H1 (cell line): ENCODE measurements at regions not wholly inside any gene's neighbourhood (a gene's known extent, or its start where the extent isn't known, plus 50 kb on each side); places are given as distances from the start of the nearest gene placed in this dataset.

Experiments
- CTCF ChIA-PET: fragments of 300-600 bp; sonication (Branson Sonifier 250); formaldehyde crosslinking; loops from one replicate; lab custom pipeline; 2021; ENCODE audit not compliant: partially characterized antibody; lab: Charles Lee
- POLR2A ChIA-PET: fragments of 300-600 bp; sonication (Branson Sonifier 250); formaldehyde crosslinking; loops from one replicate; lab custom pipeline; 2021; ENCODE audit warnings: inconsistent platforms; ENCODE audit not compliant: partially characterized antibody; lab: Charles Lee
- DNase-seq, 2 experiments: peaks; one replicate each; pipeline versions ENCODE4 v3.0.0 to v3.0.0-alpha.2; 2010 to 2022; ENCODE audit warnings: low spot score in 2 of 2, low read depth in 1 of 2, mixed read lengths in 1 of 2
- FAIRE-seq: peaks from 2 replicates; lab custom pipeline; 2011; peaks lifted over from hg19 to GRCh38; lab: Jason Lieb, UNC
- H2AFZ ChIP-seq: 2 replicates; pipeline ENCODE4 v1.8.1; 2012; ENCODE audit warnings: low read length, inconsistent platforms
- H2AK5ac ChIP-seq: 2 replicates; pipeline ENCODE4 v1.6.1; 2013; ENCODE audit warnings: low read depth, low read length
- H2BK120ac ChIP-seq: replicated peaks from 2 replicates; pipeline ENCODE3; 2013; ENCODE audit warnings: low read depth, low read length, inconsistent platforms
- H2BK12ac ChIP-seq: 2 replicates; pipeline ENCODE4 v1.6.1; 2013; ENCODE audit warnings: low read depth, low read length
- H2BK15ac ChIP-seq: 2 replicates; pipeline ENCODE4 v1.6.1; 2013; ENCODE audit warnings: low read length
- H2BK20ac ChIP-seq: 2 replicates; pipeline ENCODE4 v1.6.1; 2013; ENCODE audit warnings: low read length
- H2BK5ac ChIP-seq: 2 replicates; pipeline ENCODE4 v1.6.1; 2013; ENCODE audit warnings: low read depth, low read length
- H3K14ac ChIP-seq: 2 replicates; pipeline ENCODE4 v1.6.1; 2013; ENCODE audit warnings: inconsistent platforms; ENCODE audit not compliant: insufficient read length
- H3K18ac ChIP-seq: 2 replicates; pipeline ENCODE4 v1.6.1; 2013; ENCODE audit warnings: low read length; ENCODE audit errors: extremely low read depth
- H3K23ac ChIP-seq: 2 replicates; pipeline ENCODE4 v1.6.1; 2013; ENCODE audit warnings: inconsistent platforms; ENCODE audit not compliant: insufficient read length
- H3K23me2 ChIP-seq: 2 replicates; pipeline ENCODE4 v1.6.1; 2013; ENCODE audit warnings: low read depth, low read length
- H3K27ac ChIP-seq: 2 replicates; pipeline ENCODE4 v1.6.1; 2011; ENCODE audit warnings: low read depth, low read length, inconsistent platforms
- H3K27me3 ChIP-seq, 4 experiments: replicated peaks in 1 of 4; 1 replicate in 1 of 4; 2 replicates in 3 of 4; pipeline versions ENCODE4 v1.6.1 to v1.8.1; 2011 to 2013; ENCODE audit warnings: low read length in 3 of 4, mild to moderate bottlenecking in 3 of 4, inconsistent platforms in 2 of 4, mixed read lengths in 2 of 4, moderate library complexity in 1 of 4; ENCODE audit not compliant: control insufficient read depth in 3 of 4, insufficient read depth in 3 of 4; ENCODE audit errors: extremely low read depth in 1 of 4
- H3K36me3 ChIP-seq, 4 experiments: 2 replicates each; pipeline versions ENCODE4 v1.6.1 to v1.8.1; 2011 to 2013; ENCODE audit warnings: mild to moderate bottlenecking in 4 of 4, low read length in 3 of 4, moderate library complexity in 2 of 4, control low read depth in 1 of 4, inconsistent platforms in 1 of 4; ENCODE audit not compliant: insufficient read depth in 4 of 4, control insufficient read depth in 2 of 4
- H3K4ac ChIP-seq: replicated peaks from 2 replicates; pipeline ENCODE3; 2013; ENCODE audit warnings: low read length, low read depth, mixed read lengths, inconsistent platforms; ENCODE audit not compliant: insufficient read length
- H3K4me1 ChIP-seq, 4 experiments: replicated peaks in 1 of 4; 1 replicate in 1 of 4; 2 replicates in 3 of 4; pipeline versions ENCODE4 v1.6.1 to v1.8.1; 2011 to 2013; ENCODE audit warnings: low read length in 3 of 4, inconsistent platforms in 2 of 4, mixed read lengths in 1 of 4; ENCODE audit not compliant: insufficient read depth in 4 of 4, control insufficient read depth in 3 of 4
- H3K4me2 ChIP-seq, 2 experiments: 2 replicates each; pipeline versions ENCODE4 v1.6.1 to v1.8.1; 2011 to 2013; ENCODE audit warnings: low read depth in 2 of 2, low read length in 2 of 2, control low read depth in 1 of 2, inconsistent platforms in 1 of 2, mild to moderate bottlenecking in 1 of 2; ENCODE audit not compliant: insufficient read depth in 1 of 2
- H3K4me3 ChIP-seq, 4 experiments: fragments of 200-600, 300-600 bp in 1 of 4; sonication (generic), shearing (Covaris generic), sonication (Bioruptor Twin) in 1 of 4; 2 replicates each; pipeline versions ENCODE4 v1.5.1 to v1.8.1; 2011 to 2016; ENCODE audit warnings: low read length in 4 of 4, low read depth in 3 of 4, control low read depth in 2 of 4, inconsistent platforms in 2 of 4, mild to moderate bottlenecking in 2 of 4, mixed read lengths in 1 of 4, moderate library complexity in 1 of 4; ENCODE audit not compliant: insufficient read depth in 2 of 4; ENCODE audit errors: extremely low read depth in 1 of 4
- H3K56ac ChIP-seq: replicated peaks from 2 replicates; pipeline ENCODE3; 2013; ENCODE audit warnings: low read depth, mild to moderate bottlenecking, mixed read lengths, low read length, inconsistent platforms; ENCODE audit not compliant: insufficient read length
- H3K79me1 ChIP-seq: 2 replicates; pipeline ENCODE4 v1.6.1; 2013; ENCODE audit warnings: low read depth, low read length, control low read depth
- H3K79me2 ChIP-seq, 2 experiments: 2 replicates each; pipeline versions ENCODE4 v1.6.1 to v1.8.1; 2012 to 2013; ENCODE audit warnings: low read length in 2 of 2, mild to moderate bottlenecking in 2 of 2, inconsistent platforms in 1 of 2; ENCODE audit not compliant: insufficient read depth in 2 of 2, control insufficient read depth in 1 of 2
- H3K9ac ChIP-seq, 4 experiments: replicated peaks in 1 of 4; 1 replicate in 1 of 4; 2 replicates in 3 of 4; pipeline versions ENCODE4 v1.6.1 to v1.8.1; 2011 to 2013; ENCODE audit warnings: low read depth in 3 of 4, low read length in 3 of 4, control low read depth in 2 of 4, mild to moderate bottlenecking in 2 of 4, moderate library complexity in 2 of 4, inconsistent platforms in 1 of 4; ENCODE audit errors: extremely low read depth in 1 of 4
- H3K9me3 ChIP-seq, 2 experiments: 2 replicates each; pipeline versions ENCODE4 v1.6.1 to v1.8.1; 2012 to 2013; ENCODE audit warnings: mild to moderate bottlenecking in 2 of 2, moderate library complexity in 2 of 2, control low read depth in 1 of 2, inconsistent platforms in 1 of 2, low read depth in 1 of 2, low read length in 1 of 2, mixed read lengths in 1 of 2; ENCODE audit not compliant: insufficient read depth in 2 of 2
- H4K20me1 ChIP-seq, 2 experiments: replicated peaks in 1 of 2; 2 replicates each; pipeline versions ENCODE3 to v1.8.1; 2011 to 2013; ENCODE audit warnings: inconsistent platforms in 2 of 2, low read length in 2 of 2, mild to moderate bottlenecking in 1 of 2; ENCODE audit not compliant: insufficient read depth in 2 of 2, control insufficient read depth in 1 of 2
- H4K5ac ChIP-seq: 2 replicates; pipeline ENCODE4 v1.6.1; 2013; ENCODE audit warnings: low read length, low read depth, mixed read lengths, inconsistent platforms; ENCODE audit not compliant: insufficient read length
- H4K8ac ChIP-seq: 2 replicates; pipeline ENCODE4 v1.8.0; 2013; ENCODE audit warnings: mild to moderate bottlenecking, moderate library complexity, low read length, inconsistent platforms; ENCODE audit not compliant: insufficient read depth; ENCODE audit errors: extremely low read depth
- H4K91ac ChIP-seq: replicated peaks from 2 replicates; pipeline ENCODE3; 2013; ENCODE audit warnings: low read length, mixed read lengths, inconsistent platforms; ENCODE audit not compliant: insufficient read length
- CHD7 ChIP-seq: fragments of 300-600 bp; sonication (generic); IDR thresholded peaks from 2 replicates; pipeline ENCODE4 v1.7.1; 2012; ENCODE audit warnings: low read length, moderate library complexity, mild to moderate bottlenecking, inconsistent platforms; ENCODE audit not compliant: insufficient replicate concordance
- WGBS, 2 experiments: shearing (Covaris generic) in 1 of 2; methylation state at CpG; one replicate each; pipeline versions ENCODE4 v1.1.6 to v1.1.7; 2013 to 2015; ENCODE audit warnings: low lambda C conversion rate in 2 of 2, mixed read lengths in 2 of 2, inconsistent platforms in 1 of 2, low coverage in 1 of 2, missing lambda C conversion rate in 1 of 2; ENCODE audit not compliant: insufficient replicate concordance in 2 of 2, insufficient coverage in 1 of 2, insufficient read length in 1 of 2; ENCODE audit errors: extremely low coverage in 1 of 2, missing lambda C conversion rate in 1 of 2; 5-methylcytosine and 5-hydroxymethylcytosine counted together

- no peaks in the 10 kb centered on the region for H3K27me3 ChIP-seq
- FAIRE-seq, result no peak
- no peak overlapping the region for H3K4me2 ChIP-seq
- no peaks in the 10 kb centered on the region for H3K36me3 ChIP-seq
- H3K14ac ChIP-seq, result no peak overlapping the region
- H2BK15ac ChIP-seq, result no peak overlapping the region
- no peak overlapping the region for H3K56ac ChIP-seq
- H2BK20ac ChIP-seq, result no peak overlapping the region
- no peak overlapping the region for H4K8ac ChIP-seq
- DNase-seq, result no peak
- H2BK12ac ChIP-seq, result no peak overlapping the region
- H4K91ac ChIP-seq, result no peak overlapping the region
- no peak overlapping the region for H2AK5ac ChIP-seq
- POLR2A ChIA-PET, result no interaction called here
- H3K9ac ChIP-seq, result no peak overlapping the region
- no peaks in the 10 kb centered on the region for H3K4me1 ChIP-seq
- no peaks in the 10 kb centered on the region for H3K79me2 ChIP-seq
- no peak overlapping the region for H3K4ac ChIP-seq
- H3K4me3 ChIP-seq, result no peak overlapping the region
- H3K79me1 ChIP-seq, result no peaks in the 10 kb centered on the region
- H4K20me1 ChIP-seq, result no peaks in the 10 kb centered on the region
- 81% methylated on average over 2 of the region's 2 CpGs; no CpG with 5 or more reads in 1 of the 2 experiments for WGBS, 2 experiments
- no peak overlapping the region for H2BK120ac ChIP-seq
- H3K18ac ChIP-seq, result no peak overlapping the region
- CTCF ChIA-PET, result no interaction called here
- H3K23me2 ChIP-seq, result no peaks in the 10 kb centered on the region
- no peak overlapping the region for H3K23ac ChIP-seq
- no peak overlapping the region for H4K5ac ChIP-seq
- H3K9me3 ChIP-seq, result peaks cover 0 to 3% of the 10 kb centered on the region in 2 experiments; a peak in 1 of 4 replicates
- H2AFZ ChIP-seq, result no peak overlapping the region
- no peak overlapping the region for H3K27ac ChIP-seq
- no peak overlapping the region for H2BK5ac ChIP-seq
- no peak for TF ChIP-seq CHD7
Observed at GRCh38 chrX:45614853-45615252, 414.2 kb upstream of the DIPK2B start.
